GM06990 (cell line): ENCODE measurements at regions not wholly inside any gene's neighbourhood (a gene's known extent, or its start where the extent isn't known, plus 50 kb on each side); places are given as distances from the start of the nearest gene placed in this dataset.

Source experiments
- DNase-seq: peaks from one replicate; pipeline ENCODE4 v3.0.0-alpha.2; 2011; ENCODE audit not compliant: insufficient read length; ENCODE audit errors: extremely low read depth
- H3K27me3 ChIP-seq: replicated peaks from 2 replicates; pipeline ENCODE4 v1.6.0; 2011; ENCODE audit warnings: low read length; ENCODE audit not compliant: control insufficient read depth, insufficient read depth
- H3K36me3 ChIP-seq: 2 replicates; pipeline ENCODE4 v1.5.1; 2011; ENCODE audit warnings: low read length; ENCODE audit not compliant: control insufficient read depth, insufficient read depth
- H3K4me3 ChIP-seq: replicated peaks from 2 replicates; pipeline ENCODE4 v1.5.1; 2011; ENCODE audit warnings: low read depth, mild to moderate bottlenecking, control low read depth, low read length
- CTCF ChIP-seq: IDR thresholded peaks from 2 replicates; pipeline ENCODE4 v1.5.1; 2011; ENCODE audit warnings: low read length, control low read depth, mild to moderate bottlenecking, inconsistent platforms; ENCODE audit not compliant: insufficient read depth, poor library complexity, severe bottlenecking

GRCh38 chr10:44706745-44707144 is 204.4 kb upstream of the TMEM72 start:
- no peaks in the 10 kb centered on the region for H3K27me3 ChIP-seq
- no peak overlapping the region for H3K4me3 ChIP-seq
- no peak for TF ChIP-seq CTCF
- H3K36me3 ChIP-seq: no peaks in the 10 kb centered on the region
- no peak for DNase-seq

- no peak for DNase-seq
- Histone ChIP-seq H3K4me3 (no peak overlapping the region), H3K36me3 (no peaks in the 10 kb centered on the region), H3K27me3 (no peaks in the 10 kb centered on the region; the same call in 1 of the 2 replicates)
- no peak for TF ChIP-seq CTCF
Measured at GRCh38 chr10:44713307-44713706, 197.8 kb upstream of the TMEM72 start.

DNA sequence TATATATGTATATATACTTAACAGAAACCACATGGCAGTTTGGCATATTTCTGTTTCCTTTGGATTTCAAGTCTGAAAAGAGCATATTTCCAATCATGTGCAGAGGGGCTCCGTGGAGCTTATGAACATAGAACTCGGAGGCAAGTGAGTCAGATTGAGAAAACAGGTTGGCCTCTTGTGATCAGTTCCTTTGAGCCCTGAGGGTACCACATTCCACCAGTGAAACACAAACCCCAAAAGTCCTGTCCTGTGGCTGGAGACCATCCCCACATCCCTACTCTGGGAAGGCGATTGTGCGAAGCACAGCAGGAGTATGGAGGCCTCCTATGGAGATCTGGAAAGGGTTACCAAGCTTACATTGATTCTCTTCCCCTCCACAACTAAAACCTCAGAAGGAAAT is 196.7 kb upstream of the TMEM72 start:
- DNase-seq: no peak
- no peak overlapping the region for H3K4me3 ChIP-seq
- no peak for TF ChIP-seq CTCF
- H3K36me3 ChIP-seq: no peaks in the 10 kb centered on the region
- H3K27me3 ChIP-seq: no peaks in the 10 kb centered on the region; the same call in 1 of the 2 replicates

DNA sequence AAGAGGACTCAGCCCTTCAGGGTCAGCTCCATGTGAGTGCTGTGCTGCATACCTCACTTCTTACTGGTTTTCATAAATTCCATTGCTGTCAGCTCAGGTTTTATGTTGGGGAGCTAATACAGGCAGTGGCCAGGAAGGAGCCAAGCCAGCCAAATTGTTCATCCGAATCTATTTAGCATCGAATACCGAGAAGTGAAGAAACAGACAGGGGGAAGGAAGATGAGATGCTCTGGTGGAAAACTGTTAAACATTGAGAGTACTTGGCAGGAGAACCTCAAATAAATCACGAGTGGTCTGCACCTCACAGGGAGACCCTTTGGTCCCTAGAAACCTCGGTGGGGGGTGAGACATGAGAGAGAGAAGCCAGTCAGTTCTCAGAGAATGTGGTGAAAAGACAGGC is 196.0 kb upstream of the TMEM72 start:
- H3K36me3 ChIP-seq: no peaks in the 10 kb centered on the region
- no peaks in the 10 kb centered on the region; the same call in 1 of the 2 replicates for H3K27me3 ChIP-seq
- DNase-seq: no peak
- TF ChIP-seq CTCF: no peak
- H3K4me3 ChIP-seq: no peak overlapping the region

DNA sequence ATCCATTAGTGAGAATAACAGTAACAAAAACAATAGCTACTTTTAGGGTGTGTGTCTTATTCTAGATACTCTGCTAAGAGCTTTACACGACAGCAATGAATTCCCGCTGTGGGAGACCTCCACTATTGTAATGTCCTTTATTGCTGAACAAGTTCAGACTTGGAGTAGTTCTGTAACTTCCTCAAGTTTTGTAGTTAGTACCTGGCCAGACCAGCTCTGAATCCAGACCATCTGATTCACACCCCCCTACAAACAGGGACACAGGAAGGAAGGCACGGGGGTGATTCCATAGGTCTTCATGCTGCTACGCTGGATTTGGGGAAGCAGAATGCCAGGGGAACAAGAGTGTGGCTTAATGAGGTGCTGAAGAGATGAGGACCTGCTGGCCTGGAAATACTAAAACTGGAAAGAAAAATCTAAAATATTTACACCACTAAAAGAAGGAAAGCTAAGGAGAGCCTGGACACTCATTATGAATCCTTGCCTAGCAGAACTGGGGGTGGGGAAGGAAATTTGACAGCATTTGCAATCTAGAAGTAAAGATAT is 194.6 kb upstream of the TMEM72 start:
- Histone ChIP-seq H3K4me3 (no peak overlapping the region), H3K27me3 (no peaks in the 10 kb centered on the region; the same call in 1 of the 2 replicates), H3K36me3 (no peaks in the 10 kb centered on the region)
- no peak for TF ChIP-seq CTCF
- no peak for DNase-seq

DNA sequence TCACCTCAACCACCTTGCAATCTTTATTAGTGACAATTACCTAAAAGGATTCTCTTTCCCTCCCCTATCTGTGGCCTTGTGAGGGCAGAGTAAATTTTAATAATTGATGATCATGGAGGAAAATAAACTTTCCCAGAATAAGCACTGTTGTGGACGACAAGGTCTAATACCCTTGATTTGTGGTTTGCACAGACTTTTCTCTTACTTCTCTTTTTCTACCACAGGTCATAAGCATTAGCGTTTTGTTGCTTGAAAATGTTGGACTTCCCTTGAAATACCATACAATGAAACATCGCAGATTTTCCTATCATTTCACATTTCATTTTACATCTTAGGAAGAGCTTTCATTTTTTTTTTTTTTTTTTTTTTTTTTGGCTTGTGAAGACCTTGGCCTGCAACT is 188.1 kb upstream of the TMEM72 start:
- Histone ChIP-seq H3K4me3 (no peak overlapping the region), H3K36me3 (no peaks in the 10 kb centered on the region), H3K27me3 (no peaks in the 10 kb centered on the region)
- no peak for TF ChIP-seq CTCF
- DNase-seq: no peak
